ENCODE measurements at regions not wholly inside any gene's neighbourhood (a gene's known extent, or its start where the extent isn't known, plus 50 kb on each side); places are given as distances from the start of the nearest gene placed in this dataset.
A peak's percentile ranks its signal among the peaks of the same experiment; 100 is the strongest.

- no peaks in the 10 kb centered on the region for H3K4me1 ChIP-seq (replicated peaks in 1 of 2; ENCODE audit: control insufficient read depth in 2 of 2, insufficient read depth in 2 of 2, low read length in 2 of 2)
- CTCF ChIA-PET (ENCODE audit: low intra/inter-chr PET ratio), result no interaction called here
- H3K4me3 ChIP-seq, result no peak overlapping the region
- no peak for FAIRE-seq
- H3K27me3 ChIP-seq (ENCODE audit: control insufficient read depth in 2 of 2, insufficient read depth in 2 of 2, low read length in 2 of 2), result no peaks in the 10 kb centered on the region
- WGBS (ENCODE audit: insufficient coverage, low coverage, missing lambda C conversion rate), result 7% methylated on average over 9 of the region's 9 CpGs
- H2AFZ ChIP-seq (ENCODE audit: low read depth, low read length), result 0 out of 2 replicates have a peak overlapping the region, but pooled peaks have one; percentile 39
- TF ChIP-seq XRCC4 (IDR thresholded peaks at IDR 0.05; ENCODE audit: extremely low read depth, insufficient read depth, insufficient read length) (no peak), BACH1 (tag; IDR thresholded peaks at IDR 0.05) (no peak), SMAD1 (IDR thresholded peaks at IDR 0.05; ENCODE audit: low read depth, low read length, partially characterized antibody) (no peak), ZNF311 (CRISPR knock-in tag; IDR thresholded peaks at IDR 0.05) (no peak), RHOXF2B (CRISPR knock-in tag; conservative IDR thresholded peaks at IDR 0.05) (no peak), TSHZ1 (CRISPR knock-in tag; IDR thresholded peaks at IDR 0.05) (no peak), MAFG (tag; conservative IDR thresholded peaks at IDR 0.05) (no peak), POLR2AphosphoS5 (IDR thresholded peaks at IDR 0.05; ENCODE audit: control insufficient read depth, insufficient read depth, low read depth, low read length) (no peak), LCOR (CRISPR knock-in tag; IDR thresholded peaks at IDR 0.05) (no peak), BRCA1 (IDR thresholded peaks at IDR 0.05) (no peak), BRCA1 (CRISPR knock-in tag; IDR thresholded peaks at IDR 0.05) (no peak), TEAD1 (CRISPR knock-in tag; IDR thresholded peaks at IDR 0.05) (no peak), PRPF4 (IDR thresholded peaks at IDR 0.05; ENCODE audit: insufficient read depth, low read depth, low read length, poor library complexity, severe bottlenecking) (no peak), CBFA2T3 (IDR thresholded peaks at IDR 0.05) (no peak), ZNF165 (CRISPR knock-in tag; IDR thresholded peaks at IDR 0.05; ENCODE audit: borderline replicate concordance) (no peak)
- BruUV-seq (replicated peaks), result no TSS peak
- DNase-seq (ENCODE audit: extremely low read depth in 1 of 4, low spot score in 3 of 4), result no peak
- H3K79me2 ChIP-seq (ENCODE audit: control insufficient read depth, insufficient read depth, low read length), result no peaks in the 10 kb centered on the region
- H3K27ac ChIP-seq (ENCODE audit: extremely low read depth, low read depth, low read length), result no peak overlapping the region
- no peaks in the 10 kb centered on the region for H3K36me3 ChIP-seq (ENCODE audit: control insufficient read depth, insufficient read depth, low read length)
- in situ Hi-C loops (cut with MboI), result no loop called here
- H3K9me3 ChIP-seq (replicated peaks; ENCODE audit: control insufficient read depth, insufficient read depth, low read depth, low read length), result no peaks in the 10 kb centered on the region
- no peak overlapping the region for H3K4me2 ChIP-seq (ENCODE audit: insufficient read depth, low read length)
- H4K20me1 ChIP-seq (replicated peaks; ENCODE audit: control insufficient read depth, insufficient read depth, low read length), result no peaks in the 10 kb centered on the region
- no peak overlapping the region for H3K9ac ChIP-seq (ENCODE audit: insufficient read depth in 1 of 2, low read depth in 2 of 2, low read length in 2 of 2)
- no peaks in the 10 kb centered on the region for H3K9me1 ChIP-seq (ENCODE audit: control insufficient read depth, insufficient read depth, low read length)
- intact Hi-C loops (cut with micrococcal nuclease), result no loop called here
- POLR2A ChIA-PET, result no interaction called here
- ATAC-seq, result no peak
Measured at GRCh38 chr3:164360738-164361406, 717.4 kb downstream of the SI start.
